ENCODE measurements at regions not wholly inside any gene's neighbourhood (a gene's known extent, or its start where the extent isn't known, plus 50 kb on each side); places are given as distances from the start of the nearest gene placed in this dataset.

GRCh38 chr3:72338942-72339669 lies 509.1 kb downstream of the SHQ1 start:
- TF ChIP-seq EP300 (IDR thresholded peaks at IDR 0.05; ENCODE audit: borderline replicate concordance in 1 of 2, low read depth in 2 of 2, low read length in 2 of 2) (no peak), RXRA (IDR thresholded peaks at IDR 0.05; ENCODE audit: insufficient read depth, low read depth, low read length) (no peak)

Data from H1 (cell line).